OCI-LY7 (cell line): ENCODE measurements at regions not wholly inside any gene's neighbourhood (a gene's known extent, or its start where the extent isn't known, plus 50 kb on each side); places are given as distances from the start of the nearest gene placed in this dataset.

Experiments used
- BruUV-seq: library from RNA; stranded (reverse); fragments of 400-500 nt; replicated peaks from 2 replicates; lab custom pipeline; 2021; lab: Mats Ljungman, UMichigan
- CTCF ChIA-PET: fragments of 300-600 bp; sonication (Branson Sonifier 250); formaldehyde crosslinking; loops from one replicate; lab custom pipeline; 2022; ENCODE audit warnings: antibody characterized with exemption; ENCODE audit not compliant: unreplicated experiment; lab: Charles Lee
- POLR2A ChIA-PET: fragments of 300-600 bp; sonication (Branson Sonifier 250); formaldehyde crosslinking; loops from one replicate; lab custom pipeline; 2022; ENCODE audit warnings: antibody characterized with exemption; lab: Charles Lee
- DNase-seq: peaks from one replicate; pipeline ENCODE4 v3.0.0-alpha.2; 2015; ENCODE audit warnings: low spot score
- H2AFZ ChIP-seq: fragments of 200-600 bp; sonication (generic), shearing (Covaris generic); 2 replicates; pipeline ENCODE4 v1.6.1; 2014; ENCODE audit warnings: mild to moderate bottlenecking, antibody characterized with exemption, low read length, moderate library complexity
- H3K27ac ChIP-seq: fragments of 200-600 bp; sonication (generic); 2 replicates; pipeline ENCODE4 v1.5.1; 2014; ENCODE audit warnings: mixed run types, low read depth, mild to moderate bottlenecking, moderate library complexity, low read length, inconsistent platforms; ENCODE audit not compliant: poor library complexity, severe bottlenecking
- H3K36me3 ChIP-seq: fragments of 200-600 bp; sonication (generic); 2 replicates; pipeline ENCODE4 v1.6.1; 2014; ENCODE audit warnings: mild to moderate bottlenecking, antibody characterized with exemption, low read length, moderate library complexity, mixed read lengths; ENCODE audit not compliant: insufficient read depth
- H3K4me1 ChIP-seq: fragments of 200-600 bp; sonication (generic); 2 replicates; pipeline ENCODE4 v1.5.1; 2014; ENCODE audit warnings: mild to moderate bottlenecking, low read length; ENCODE audit not compliant: insufficient read depth, poor library complexity, severe bottlenecking
- H3K4me2 ChIP-seq: fragments of 200-600 bp; sonication (generic); 2 replicates; pipeline ENCODE4 v1.6.1; 2014; ENCODE audit warnings: mild to moderate bottlenecking, low read length
- H3K4me3 ChIP-seq: fragments of 200-600 bp; sonication (generic); 2 replicates; pipeline ENCODE4 v1.5.1; 2014; ENCODE audit warnings: mild to moderate bottlenecking, low read depth, low read length; ENCODE audit not compliant: poor library complexity, severe bottlenecking
- H3K79me2 ChIP-seq: fragments of 200-600 bp; sonication (generic); 2 replicates; pipeline ENCODE4 v1.6.1; 2016; ENCODE audit warnings: low read depth, mild to moderate bottlenecking, low read length, moderate library complexity, mixed read lengths; ENCODE audit not compliant: insufficient read depth
- H3K9me2 ChIP-seq: fragments of 200-600 bp; sonication (generic); 2 replicates; pipeline ENCODE4 v1.6.1; 2016; ENCODE audit warnings: mild to moderate bottlenecking, low read length, mixed read lengths; ENCODE audit not compliant: insufficient read depth
- H3K9me3 ChIP-seq: fragments of 200-600 bp; sonication (generic); 2 replicates; pipeline ENCODE4 v1.6.1; 2014; ENCODE audit warnings: mild to moderate bottlenecking, mixed run types, low read length, mixed read lengths
- H4K20me1 ChIP-seq: fragments of 200-600 bp; sonication (generic); 2 replicates; pipeline ENCODE4 v1.6.1; 2014; ENCODE audit warnings: mild to moderate bottlenecking, antibody characterized with exemption, low read length, moderate library complexity, mixed read lengths; ENCODE audit not compliant: insufficient read depth
- CTCF ChIP-seq: fragments of 200-600 bp; sonication (generic); conservative IDR thresholded peaks from 2 replicates; pipeline ENCODE4 v1.5.1; 2014; ENCODE audit warnings: mild to moderate bottlenecking, antibody characterized with exemption, low read length, moderate library complexity, mixed read lengths
- EZH2phosphoT487 ChIP-seq: fragments of 200-600 bp; sonication (generic); IDR thresholded peaks from 2 replicates; pipeline ENCODE4 v1.6.1; 2018; ENCODE audit warnings: low read depth, borderline replicate concordance, mild to moderate bottlenecking, mixed run types, antibody characterized with exemption, low read length, moderate library complexity, mixed read lengths
- intact Hi-C: fragments of 100-400 bp; cut with micrococcal nuclease; formaldehyde crosslinking; loops from one replicate; pipeline ENCODE4 v1.10.0; 2022; ENCODE audit not compliant: unreplicated experiment

GRCh38 chr9:110099236-110100095, 108.5 kb downstream of the C9orf152 start:
- ChIA-PET CTCF (interaction anchor here (0.6 to 3.6 kb wide), 2 partner anchors 52 to 57 kb away, joined by 4 to 9 read pairs; no protein-coding TSS in a partner anchor), POLR2A (interaction anchor here (0.6 to 8.3 kb wide), 13 partner anchors 9 to 200 kb away, joined by 3 to 94 read pairs (median 4); no protein-coding TSS in a partner anchor)
- Histone ChIP-seq H3K4me2 (peak overlapping the region; percentile 61), H3K9me3 (no peaks in the 10 kb centered on the region), H4K20me1 (no peaks in the 10 kb centered on the region), H3K36me3 (peaks cover 16% of the 10 kb centered on the region; the same call in 1 of the 2 replicates), H3K79me2 (peaks cover 82% of the 10 kb centered on the region; the same call in 1 of the 2 replicates), H2AFZ (no peak overlapping the region; the same call in 1 of the 2 replicates), H3K9me2 (no peaks in the 10 kb centered on the region), H3K4me3 (peak overlapping the region; percentile 4), H3K4me1 (peaks cover 67% of the 10 kb centered on the region), H3K27ac (peak overlapping the region; percentile 79)
- intact Hi-C loops = loop anchor here (2.0 kb wide), 2 partner anchors 29 to 49 kb away; no protein-coding TSS in a partner anchor
- no TSS peak for BruUV-seq
- peak; percentile 47 for DNase-seq
- TF ChIP-seq EZH2phosphoT487 (no peak), CTCF (peak; percentile 47)

GRCh38 chr9:110101531-110102161, 106.3 kb downstream of the C9orf152 start:
- H3K4me2 ChIP-seq = peak overlapping the region; percentile 61
- H2AFZ ChIP-seq = no peak overlapping the region
- CTCF ChIA-PET = interaction anchor here (0.6 to 3.6 kb wide), 5 partner anchors 10 to 197 kb away, joined by 3 to 9 read pairs (median 4); no protein-coding TSS in a partner anchor
- no peak for TF ChIP-seq EZH2phosphoT487
- no peak for TF ChIP-seq CTCF
- H3K4me3 ChIP-seq = peak overlapping the region; percentile 12
- intact Hi-C loops = loop anchor here (1.0 to 2.0 kb wide), 3 partner anchors 27 to 129 kb away; no protein-coding TSS in a partner anchor
- H4K20me1 ChIP-seq = no peaks in the 10 kb centered on the region
- peak overlapping the region; percentile 79 for H3K27ac ChIP-seq
- no peaks in the 10 kb centered on the region for H3K9me3 ChIP-seq
- H3K9me2 ChIP-seq = no peaks in the 10 kb centered on the region
- H3K4me1 ChIP-seq = peaks cover 88% of the 10 kb centered on the region
- no TSS peak for BruUV-seq
- H3K79me2 ChIP-seq = peaks cover 84% of the 10 kb centered on the region; the same call in 1 of the 2 replicates
- POLR2A ChIA-PET = interaction anchor here (0.6 to 8.3 kb wide), 14 partner anchors 10 to 195 kb away, joined by 3 to 94 read pairs (median 4); no protein-coding TSS in a partner anchor
- peak; percentile 64 for DNase-seq
- peaks cover 37% of the 10 kb centered on the region for H3K36me3 ChIP-seq
